Fibroblast of lung (primary cell): ENCODE measurements at regions not wholly inside any gene's neighbourhood (a gene's known extent, or its start where the extent isn't known, plus 50 kb on each side); places are given as distances from the start of the nearest gene placed in this dataset.

ENCODE experiments used
- EZH2 ChIP-seq: IDR thresholded peaks from 2 replicates; pipeline ENCODE4 v1.5.1; 2012; ENCODE audit warnings: low read length, control low read depth, mild to moderate bottlenecking; ENCODE audit errors: missing control alignments
- TF ChIP-seq, protein P1 (sequence below), 2 donors: IDR thresholded peaks in 1 of 2; conservative IDR thresholded peaks in 1 of 2; 1 replicate in 1 of 2; 2 replicates in 1 of 2; pipeline ENCODE4 v1.5.1; 2011 to 2012; ENCODE audit warnings: low read length in 2 of 2, control low read depth in 1 of 2, inconsistent platforms in 1 of 2, low read depth in 1 of 2, mild to moderate bottlenecking in 1 of 2

- TF ChIP-seq, protein P1, sequence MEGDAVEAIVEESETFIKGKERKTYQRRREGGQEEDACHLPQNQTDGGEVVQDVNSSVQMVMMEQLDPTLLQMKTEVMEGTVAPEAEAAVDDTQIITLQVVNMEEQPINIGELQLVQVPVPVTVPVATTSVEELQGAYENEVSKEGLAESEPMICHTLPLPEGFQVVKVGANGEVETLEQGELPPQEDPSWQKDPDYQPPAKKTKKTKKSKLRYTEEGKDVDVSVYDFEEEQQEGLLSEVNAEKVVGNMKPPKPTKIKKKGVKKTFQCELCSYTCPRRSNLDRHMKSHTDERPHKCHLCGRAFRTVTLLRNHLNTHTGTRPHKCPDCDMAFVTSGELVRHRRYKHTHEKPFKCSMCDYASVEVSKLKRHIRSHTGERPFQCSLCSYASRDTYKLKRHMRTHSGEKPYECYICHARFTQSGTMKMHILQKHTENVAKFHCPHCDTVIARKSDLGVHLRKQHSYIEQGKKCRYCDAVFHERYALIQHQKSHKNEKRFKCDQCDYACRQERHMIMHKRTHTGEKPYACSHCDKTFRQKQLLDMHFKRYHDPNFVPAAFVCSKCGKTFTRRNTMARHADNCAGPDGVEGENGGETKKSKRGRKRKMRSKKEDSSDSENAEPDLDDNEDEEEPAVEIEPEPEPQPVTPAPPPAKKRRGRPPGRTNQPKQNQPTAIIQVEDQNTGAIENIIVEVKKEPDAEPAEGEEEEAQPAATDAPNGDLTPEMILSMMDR (conservative IDR thresholded peaks at IDR 0.05 in 1 of 2, IDR thresholded peaks at IDR 0.05 in 1 of 2; ENCODE audit: low read depth in 1 of 2, low read length in 2 of 2), result no peak
- TF ChIP-seq EZH2, result no peak
Observed at GRCh38 chr10:128587689-128588088, 461.5 kb upstream of the MKI67 start.
